HG03342 (cell line): ENCODE measurements at regions not wholly inside any gene's neighbourhood (a gene's known extent, or its start where the extent isn't known, plus 50 kb on each side); places are given as distances from the start of the nearest gene placed in this dataset.
"Not testable (repeated sequence)": the region's sequence is repeated elsewhere in the genome, so short reads cannot be mapped to it uniquely, and the experiment has no call there.

Experiments
- ATAC-seq: cut with Tn5 transposase; IDR thresholded peaks from one replicate; pipeline ENCODE4 v1.9.1; 2021; ENCODE audit warnings: mild to moderate bottlenecking, moderate library complexity; ENCODE audit not compliant: unreplicated experiment

DNA sequence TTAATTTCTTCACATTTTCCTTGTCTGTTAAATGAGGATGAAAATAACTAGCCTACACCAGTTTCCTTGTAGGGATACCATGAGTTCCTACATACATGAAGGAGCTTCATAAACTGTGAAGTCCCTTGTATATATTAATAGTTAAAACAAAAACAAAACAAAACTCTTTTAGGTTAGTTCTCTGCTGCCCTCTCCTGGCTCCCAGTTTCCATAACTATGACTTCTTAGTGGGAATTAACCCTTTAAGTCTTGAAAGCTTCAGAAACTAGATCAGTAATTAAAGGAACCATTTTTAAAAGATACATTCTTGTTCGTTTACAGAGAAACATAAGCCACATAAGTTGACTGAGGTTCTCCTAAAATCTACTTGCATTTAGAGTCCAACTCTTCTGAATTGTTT is 500.0 kb upstream of the C9orf72 start:
- peak; percentile 75 for ATAC-seq

DNA sequence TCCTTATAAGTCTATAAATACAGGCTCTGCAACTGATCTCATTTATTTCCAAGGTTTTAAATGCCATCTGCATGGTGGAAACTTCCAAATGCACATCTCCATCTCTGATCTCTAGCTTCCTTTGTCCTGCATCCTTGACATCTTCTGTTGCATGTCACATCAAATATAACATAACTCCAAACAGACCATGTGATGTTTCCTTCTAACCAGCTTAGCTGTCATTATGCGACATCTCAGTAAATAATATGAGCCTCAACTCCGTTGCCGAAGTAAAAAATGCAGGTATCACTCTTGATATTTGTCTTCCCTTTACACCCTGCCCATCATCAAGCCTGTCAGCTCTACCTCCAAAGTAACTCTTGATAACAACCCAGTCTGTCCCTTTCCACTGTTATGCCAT is 506.4 kb upstream of the C9orf72 start:
- no peak for ATAC-seq

DNA sequence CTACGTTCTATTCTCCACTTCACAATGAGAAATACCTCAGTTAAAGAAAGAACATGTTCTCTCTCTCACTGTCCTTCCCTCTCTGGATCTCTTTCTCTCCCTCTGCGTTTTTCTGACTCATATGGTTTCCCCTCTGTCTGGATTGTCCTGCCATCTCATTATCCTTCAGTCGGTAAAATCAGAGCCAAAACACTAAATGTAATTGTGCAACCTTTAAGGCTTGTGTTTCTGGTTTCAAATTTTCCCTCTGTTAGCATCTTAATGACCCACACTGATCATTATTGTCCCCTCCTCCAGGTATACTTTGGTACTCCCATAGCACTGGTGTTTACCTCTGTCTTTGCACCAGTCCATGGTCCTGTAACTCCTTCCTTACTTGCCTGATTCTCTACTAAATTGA is 509.4 kb upstream of the C9orf72 start:
- ATAC-seq = no peak

DNA sequence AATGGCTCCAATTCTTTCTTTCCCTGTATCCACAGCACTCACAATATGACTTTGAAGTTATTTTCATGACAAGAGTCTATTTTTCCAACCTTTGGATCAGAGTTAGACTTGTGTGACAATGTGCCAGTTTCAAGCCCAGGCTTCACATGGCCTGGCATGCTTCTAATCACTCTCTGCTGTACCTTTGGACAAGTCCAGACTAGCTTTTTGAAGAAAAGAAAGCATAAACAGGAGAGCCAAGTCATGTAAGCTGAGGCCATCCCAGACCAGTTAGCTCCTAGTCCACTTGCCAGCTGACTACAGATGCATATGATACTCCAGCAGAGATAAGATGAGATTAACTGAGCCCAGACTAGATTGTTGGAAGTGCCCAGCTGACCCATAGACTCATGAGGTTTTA is 513.6 kb upstream of the C9orf72 start:
- ATAC-seq = no peak

DNA sequence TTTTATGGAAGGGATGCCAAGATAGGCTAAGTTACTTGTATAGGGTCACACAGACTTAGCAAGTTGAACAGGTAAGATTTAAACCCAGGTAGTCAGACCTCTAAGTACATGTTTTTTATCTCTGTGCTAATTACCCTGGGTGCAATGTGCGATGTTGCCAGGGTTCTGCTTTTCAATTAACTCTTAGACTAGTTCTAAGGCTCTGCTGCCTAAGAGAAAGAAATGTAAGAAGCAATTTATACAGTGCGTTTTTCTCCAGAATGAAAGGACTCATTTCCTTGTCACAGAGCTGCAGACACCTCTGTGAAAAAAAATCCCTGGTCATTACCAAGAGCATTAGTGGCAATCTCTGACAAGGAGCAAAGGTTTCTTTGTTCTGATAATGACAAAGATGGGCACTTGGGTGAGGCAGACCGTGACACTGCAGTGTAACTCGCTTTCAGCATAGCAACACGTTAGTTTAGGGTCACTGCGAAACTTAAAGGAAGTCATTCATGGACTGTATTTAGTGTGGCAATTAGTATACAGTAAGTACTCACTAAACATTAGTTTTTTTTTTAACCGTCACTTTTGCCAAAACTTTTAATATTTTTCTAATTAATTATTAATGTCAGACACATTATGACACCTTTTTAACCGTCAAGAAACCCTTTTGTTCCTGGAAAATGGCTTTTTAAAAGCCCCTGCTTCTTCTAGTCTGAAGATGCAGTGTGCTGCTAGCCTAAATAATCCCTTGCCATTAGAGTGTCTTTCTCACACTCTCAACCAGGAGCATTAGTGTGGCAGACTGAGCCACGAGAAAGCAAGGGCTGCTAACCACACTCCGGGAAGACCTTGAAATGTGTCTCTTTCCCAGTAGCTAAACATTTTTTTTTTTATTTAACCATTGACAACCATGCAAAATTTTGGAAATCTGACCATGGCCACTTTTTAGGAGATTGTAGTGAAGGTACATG is 520.0 kb upstream of the C9orf72 start:
- ATAC-seq = no peak

DNA sequence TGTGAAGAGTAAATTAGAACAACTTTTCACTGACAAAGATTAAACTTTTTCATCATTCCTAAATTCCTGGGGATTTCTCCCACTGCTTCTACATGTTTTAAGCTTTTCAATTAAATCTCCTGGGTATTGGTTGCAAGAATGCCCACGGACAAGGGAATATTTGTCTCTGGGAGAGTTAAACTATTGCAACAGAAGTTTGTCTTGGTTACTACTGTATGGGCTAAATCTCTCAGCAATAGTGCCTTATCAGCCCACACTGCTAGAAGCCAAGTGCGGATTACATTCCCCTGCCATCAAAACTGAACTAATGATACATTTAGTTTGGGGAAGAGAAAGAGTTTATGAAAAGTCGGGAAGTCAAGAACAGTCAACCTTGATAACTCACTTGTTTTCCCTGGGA is 528.2 kb upstream of the C9orf72 start:
- ATAC-seq = no peak

DNA sequence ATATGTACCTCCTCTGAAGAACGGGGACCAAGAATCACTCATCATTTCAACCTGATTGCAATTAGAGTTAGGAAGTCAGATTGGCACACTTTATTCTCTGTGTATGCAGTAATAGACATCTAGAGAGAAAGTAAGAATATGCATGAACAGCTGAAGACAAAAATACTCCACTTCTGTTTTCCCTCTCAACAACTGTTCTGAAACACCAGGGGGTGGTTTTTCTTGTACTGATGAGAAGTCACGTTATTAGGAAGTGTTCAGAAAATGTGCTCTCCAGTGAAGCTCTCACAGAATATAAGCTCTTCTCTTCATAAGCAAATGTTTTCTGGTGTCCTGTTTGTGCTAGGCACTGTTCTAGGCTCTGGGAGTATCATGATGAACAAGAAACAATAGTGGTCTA is 531.7 kb upstream of the C9orf72 start:
- no peak for ATAC-seq

DNA sequence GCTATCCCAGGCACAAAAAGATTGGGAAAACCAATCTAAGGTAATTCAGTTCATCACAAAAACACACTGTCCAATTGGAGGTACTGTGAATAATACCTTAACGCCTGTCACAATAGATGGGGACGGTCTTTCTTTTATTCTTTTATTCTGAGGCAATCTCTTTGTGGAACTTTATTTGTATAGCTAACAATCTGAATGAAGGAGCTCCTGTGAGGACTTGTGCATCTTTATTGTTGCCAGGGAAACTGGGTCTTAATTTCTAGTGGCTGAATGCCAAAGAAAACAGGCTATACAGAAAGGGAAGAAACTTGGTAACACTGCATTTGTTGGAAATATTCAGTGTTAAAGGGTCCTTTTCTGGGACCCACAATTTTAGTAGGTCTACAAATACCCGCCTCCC is 546.9 kb upstream of the C9orf72 start:
- no peak for ATAC-seq

DNA sequence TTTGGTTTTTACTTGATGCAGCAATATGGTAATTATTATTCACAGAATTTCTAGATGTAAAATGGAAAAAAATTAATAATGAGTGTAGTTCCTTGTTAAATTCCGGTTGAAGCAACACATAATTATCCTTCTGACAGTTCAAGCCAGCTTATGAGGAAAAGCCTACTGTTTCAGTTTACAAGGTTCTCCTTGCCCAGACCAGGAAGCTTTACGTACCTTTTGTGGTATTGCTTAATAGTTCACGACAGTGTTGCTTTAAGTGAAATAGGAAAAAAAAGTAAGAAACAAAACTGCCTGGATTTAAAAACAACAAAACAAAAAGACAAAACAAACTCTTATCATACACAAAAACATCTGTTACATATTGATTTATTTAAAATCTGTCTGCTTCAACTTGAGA is 547.3 kb upstream of the C9orf72 start:
- ATAC-seq = no peak

DNA sequence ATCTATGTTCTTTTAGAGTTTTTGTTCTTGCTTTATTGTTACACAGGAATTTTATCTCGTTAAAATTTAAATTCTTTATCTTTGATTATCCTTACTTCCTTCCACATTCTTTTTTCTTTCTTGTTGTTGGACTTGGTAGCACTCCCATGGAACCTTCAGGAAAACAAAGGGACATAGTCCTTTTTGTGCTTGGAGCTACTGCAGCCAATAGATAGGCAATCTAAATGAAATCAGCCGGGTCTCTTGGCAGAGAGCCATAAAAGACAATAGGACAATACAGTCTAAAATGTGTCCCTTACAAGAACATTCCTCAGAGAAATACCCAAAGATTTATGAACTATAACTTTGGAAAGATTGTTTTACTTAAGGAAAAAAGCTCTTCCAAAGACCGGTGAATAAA is 548.1 kb upstream of the C9orf72 start:
- ATAC-seq = no peak

DNA sequence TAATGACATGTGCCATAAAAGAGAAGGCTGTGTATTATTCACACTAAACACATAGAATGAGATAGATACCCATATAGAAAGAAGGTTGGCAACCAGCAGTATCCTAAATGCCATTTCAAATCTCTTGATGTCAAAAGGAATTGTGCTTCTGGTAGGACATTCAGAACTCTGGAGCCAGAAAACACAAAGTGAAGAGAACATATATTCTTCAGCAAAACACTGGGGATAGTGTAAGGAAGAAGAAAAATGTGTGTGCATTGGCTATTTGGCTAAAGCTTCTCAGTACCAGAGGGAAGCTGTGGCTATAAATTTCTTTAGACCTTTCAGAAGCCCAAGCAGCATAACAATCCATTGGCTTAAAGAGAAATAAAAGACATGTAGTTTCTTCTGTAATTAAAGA is 551.6 kb upstream of the C9orf72 start:
- ATAC-seq = no peak

DNA sequence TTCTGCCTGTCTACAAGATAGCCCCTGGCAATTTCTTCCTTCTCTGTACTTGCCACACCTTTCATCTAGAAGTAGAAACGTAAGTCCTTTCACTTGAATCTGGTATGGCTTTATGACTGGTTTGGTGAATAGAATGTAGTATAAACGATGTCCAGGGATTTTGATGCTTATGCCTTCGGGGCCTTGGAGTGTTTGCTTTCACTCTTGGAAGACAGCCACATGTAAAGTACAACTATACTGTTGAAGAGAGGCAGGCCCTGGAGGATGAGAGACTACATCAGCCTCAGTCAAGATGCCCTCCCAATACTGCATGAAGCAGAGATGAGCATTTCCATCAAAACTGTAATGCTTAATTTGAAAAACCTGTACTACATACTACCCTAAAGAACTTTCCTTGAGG is 553.8 kb upstream of the C9orf72 start:
- ATAC-seq = no peak

DNA sequence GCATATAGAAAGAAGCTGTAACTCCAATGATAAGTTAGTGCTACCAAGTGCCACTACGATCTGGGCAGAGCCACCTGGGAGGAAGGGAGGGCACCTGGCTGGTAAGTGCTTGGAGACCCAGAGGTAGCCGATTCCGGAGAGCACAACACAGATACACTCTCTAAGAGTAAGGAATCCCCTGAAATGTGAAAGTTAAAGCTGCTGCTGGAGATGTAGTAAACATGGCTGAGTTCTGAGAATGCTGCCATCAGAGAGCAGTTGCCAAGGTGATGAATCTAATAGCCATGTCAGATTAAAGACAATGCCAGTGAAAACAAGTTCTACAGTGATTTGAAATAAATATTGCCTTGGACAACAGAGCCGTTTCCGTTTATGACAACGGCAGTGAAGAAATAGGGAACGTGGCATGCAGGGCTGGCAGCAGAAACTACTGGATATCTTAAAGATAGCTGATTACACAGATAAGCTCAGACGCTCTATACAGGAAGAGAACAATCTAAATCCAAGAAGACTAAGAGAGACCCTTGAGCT is 561.2 kb upstream of the C9orf72 start:
- no peak for ATAC-seq

DNA sequence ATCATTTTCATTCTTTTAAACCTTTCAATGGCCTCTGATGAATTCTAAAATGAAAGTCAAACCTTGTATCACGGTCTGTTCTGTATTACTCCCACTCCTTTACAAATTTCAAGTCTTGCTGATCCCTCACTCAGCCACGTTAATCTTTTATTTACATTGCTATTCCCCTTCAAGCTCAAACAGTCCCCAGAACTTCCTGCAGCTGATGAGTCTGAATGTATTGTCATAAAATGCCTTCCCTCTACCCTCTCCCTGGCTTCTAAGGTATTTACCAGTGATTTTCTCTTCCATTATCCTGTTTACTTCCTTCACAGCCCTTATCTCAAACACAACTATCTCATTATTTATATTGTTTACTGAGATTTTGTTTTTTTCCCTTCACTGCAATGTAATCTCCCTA is 562.3 kb upstream of the C9orf72 start:
- ATAC-seq = no peak

DNA sequence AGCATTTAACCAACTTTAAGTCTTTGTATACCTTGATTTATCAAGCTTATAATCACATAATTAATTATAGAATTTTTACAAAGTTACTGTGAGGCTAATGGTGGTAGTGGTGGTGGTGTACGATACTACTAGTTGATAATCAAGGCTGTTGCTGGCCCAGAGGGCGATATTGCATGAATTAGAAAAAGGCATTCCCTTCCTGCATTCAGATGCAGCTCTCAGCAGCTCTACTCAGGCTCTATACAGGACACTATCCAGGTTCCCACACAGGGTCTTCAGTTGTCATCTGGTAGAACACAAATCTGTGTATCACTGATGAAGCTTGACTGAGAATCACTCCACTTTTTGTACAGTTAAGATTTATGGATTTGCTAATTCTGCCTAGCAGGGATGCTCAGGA is 562.8 kb upstream of the C9orf72 start:
- no peak for ATAC-seq

DNA sequence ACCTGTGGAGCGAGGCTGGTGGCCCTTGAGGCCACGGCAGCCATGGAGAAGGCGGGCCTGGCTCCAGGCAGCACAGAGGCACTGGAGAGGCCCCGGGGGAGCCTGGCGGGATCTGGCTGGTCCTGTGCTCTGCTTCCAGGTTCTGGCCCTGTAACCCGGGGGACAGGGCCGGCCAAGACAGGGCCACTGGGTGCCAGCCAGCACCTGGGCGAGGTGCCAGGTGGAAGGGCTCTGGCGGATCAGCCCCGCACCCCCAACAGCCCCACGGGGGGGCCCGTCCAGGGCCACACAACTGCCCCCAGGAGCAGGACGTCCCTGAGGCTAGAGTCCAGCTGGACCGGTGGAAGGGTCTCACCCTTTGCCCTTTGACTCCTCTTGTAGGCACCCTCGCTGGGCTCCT is 574.1 kb upstream of the C9orf72 start:
- ATAC-seq = not testable (repeated sequence)

DNA sequence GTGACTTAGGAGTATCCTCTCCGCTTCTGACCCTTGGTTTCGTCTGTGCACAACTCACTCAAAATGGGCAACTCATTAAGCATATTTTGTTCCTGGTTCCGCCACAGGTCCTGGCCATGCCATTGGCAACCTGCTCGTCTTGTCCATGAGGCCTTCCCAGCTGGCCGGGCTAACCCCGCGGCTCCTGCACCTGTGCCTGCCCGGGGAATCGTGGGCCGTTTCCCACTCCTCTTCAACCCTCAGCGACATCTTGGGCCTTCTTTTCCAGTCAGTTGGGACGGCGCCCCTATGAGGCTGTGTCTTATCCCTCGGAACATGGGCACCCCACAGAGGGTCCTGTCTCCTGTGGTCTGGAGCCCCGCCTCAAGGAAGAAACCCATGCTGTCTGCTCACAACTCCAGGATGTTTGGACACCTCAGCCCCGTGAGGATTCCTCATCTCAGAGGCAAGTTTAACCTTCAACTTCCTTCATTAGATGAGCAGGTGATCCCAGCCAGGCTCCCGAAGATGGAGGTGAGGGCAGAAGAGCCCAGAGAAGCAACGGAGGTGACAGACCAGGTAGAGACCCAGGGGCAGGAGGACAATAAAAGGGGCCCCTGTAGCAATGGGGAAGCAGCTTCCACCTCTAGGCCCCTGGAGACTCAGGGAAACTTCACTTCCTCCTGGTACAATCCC is 574.8 kb upstream of the C9orf72 start:
- not testable (repeated sequence) for ATAC-seq

DNA sequence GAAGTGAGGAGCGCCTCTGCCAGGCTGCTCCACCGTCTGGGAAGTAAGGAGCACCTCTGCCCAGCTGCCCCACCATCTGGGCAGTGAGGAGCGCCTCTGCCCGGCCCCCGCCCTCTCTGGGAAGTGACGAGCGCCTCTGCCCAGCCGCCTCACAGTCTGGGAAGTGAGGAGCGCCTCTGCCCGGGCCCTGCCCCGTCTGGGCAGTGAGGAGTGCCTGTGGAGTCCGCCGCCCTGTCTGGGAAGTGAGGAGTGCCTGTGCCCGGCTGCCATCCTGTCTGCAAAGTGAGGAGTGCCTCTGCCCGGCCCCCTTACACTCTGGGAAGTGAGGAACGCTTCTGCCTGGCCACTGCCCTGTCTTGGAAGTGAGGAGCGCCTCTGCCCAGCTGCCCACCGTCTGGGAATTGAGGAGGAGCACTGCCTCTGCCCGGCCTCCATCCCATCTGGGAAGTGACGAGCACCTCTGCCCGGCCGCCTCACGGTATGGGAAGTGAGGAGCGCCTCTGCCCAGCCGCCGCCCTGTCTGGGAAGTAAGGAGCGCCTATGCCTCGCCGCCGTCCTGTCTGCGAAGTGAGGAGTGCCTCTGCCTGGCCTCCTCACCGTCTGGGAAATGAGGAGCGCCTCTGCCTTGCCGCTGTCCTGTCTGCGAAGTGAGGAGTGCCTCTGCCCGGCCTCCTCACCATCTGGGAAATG is 576.2 kb upstream of the C9orf72 start:
- not testable (repeated sequence) for ATAC-seq

DNA sequence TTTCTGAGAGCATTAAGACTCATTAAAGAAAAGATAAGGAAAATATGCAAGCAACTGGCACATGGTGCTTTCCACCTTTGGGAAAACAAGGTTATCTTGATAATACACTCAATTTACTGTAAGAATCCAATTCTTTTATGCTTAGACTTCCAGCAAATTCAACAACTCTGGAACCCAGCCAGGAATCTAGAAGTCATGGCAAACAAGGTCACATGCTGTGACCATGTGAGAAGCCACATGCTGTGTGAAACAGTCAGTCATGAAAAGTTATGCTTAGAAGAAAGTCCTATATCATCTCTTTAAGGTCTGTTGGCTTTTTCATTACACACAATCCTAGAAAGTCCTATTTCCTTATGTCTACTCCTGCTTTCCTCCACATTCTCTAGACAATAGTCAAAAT is 581.8 kb upstream of the C9orf72 start:
- ATAC-seq = no peak

DNA sequence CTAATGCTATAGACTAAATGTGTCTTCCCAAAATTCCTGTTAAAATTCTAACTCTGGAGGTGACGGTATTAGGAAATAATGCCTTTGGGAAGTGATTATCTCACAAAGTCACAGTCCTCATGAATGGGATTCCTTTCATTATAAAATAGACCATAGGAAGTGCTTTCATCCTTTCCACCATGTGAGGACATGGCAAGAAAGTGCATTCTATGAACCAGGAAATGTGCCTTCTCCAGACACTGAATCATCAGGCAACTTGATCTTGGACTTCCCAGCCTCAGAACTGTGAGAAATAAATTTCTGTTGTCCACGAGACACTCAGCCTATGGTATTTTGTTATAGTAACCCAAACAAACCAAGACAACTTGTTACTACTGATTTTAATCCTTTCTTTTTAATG is 582.4 kb upstream of the C9orf72 start:
- no peak for ATAC-seq

DNA sequence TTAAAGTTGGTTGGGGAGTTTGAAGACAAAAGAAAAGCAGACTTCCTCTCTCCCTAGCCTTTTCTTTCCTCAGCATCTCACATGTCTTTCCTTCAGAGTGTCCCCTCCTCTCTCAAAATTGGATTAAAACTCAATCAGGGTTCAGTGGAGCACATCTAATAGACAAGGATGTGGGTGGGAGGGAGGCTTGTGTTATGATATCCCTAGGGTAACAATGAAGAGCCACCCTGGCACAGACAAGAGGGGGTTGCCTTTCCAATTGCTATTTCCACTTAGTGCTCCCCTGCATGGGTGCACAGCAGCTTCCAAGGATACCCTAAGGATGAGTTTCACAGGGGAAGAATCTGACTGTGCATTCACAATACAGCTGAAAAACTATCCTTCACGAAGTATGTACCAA is 585.2 kb upstream of the C9orf72 start:
- ATAC-seq = no peak

DNA sequence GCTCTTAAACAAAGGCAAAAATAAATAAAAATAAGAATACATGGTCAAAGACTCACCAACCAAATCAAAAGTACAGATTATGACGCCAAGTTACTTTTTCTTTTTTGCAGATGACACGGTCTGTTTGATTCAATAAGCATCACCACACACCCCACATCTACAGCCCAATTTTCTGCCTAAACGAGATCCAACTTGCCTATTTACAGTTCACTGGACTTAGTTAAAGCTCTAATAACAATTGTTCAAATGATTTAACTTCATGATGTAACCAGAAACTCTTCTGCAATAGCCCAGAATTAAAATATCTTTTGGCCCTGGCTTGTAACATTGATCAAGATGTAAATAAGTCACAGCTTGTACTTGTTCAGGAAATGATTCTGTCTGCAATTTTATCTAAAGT is 590.3 kb upstream of the C9orf72 start:
- no peak for ATAC-seq
